SH-SY5Y (cell line): ENCODE measurements at regions not wholly inside any gene's neighbourhood (a gene's known extent, or its start where the extent isn't known, plus 50 kb on each side); places are given as distances from the start of the nearest gene placed in this dataset.

ENCODE experiments used
- GATA2 ChIP-seq: IDR thresholded peaks from 2 replicates; pipeline ENCODE4 v1.6.1; 2011; ENCODE audit warnings: mild to moderate bottlenecking, low read depth, low read length
- GATA3 ChIP-seq: IDR thresholded peaks from 2 replicates; pipeline ENCODE4 v1.6.1; 2011; ENCODE audit warnings: low read depth, mild to moderate bottlenecking, low read length, moderate library complexity

DNA sequence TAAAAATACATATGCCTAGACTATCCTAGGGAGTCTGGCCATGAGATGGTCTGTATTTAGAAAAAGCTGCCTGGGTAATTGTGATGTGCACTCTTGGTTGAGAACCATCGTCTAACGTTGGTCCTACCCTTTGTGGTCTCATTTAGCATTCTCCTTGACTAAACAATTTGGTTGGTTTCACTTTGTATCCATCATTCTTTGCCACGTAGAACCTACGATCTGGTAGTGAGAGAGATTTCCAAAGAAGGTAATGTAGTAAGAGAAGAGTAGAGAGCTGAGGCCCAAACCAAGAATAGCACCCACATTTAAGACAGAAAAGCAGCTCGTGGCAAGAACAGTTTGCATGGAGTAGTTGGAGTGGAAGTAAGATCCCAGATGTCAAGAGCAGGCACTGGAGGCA lies 219.8 kb downstream of the TMEM200A start:
- TF ChIP-seq GATA3 (no peak), GATA2 (no peak)
